ENCODE measurements at regions not wholly inside any gene's neighbourhood (a gene's known extent, or its start where the extent isn't known, plus 50 kb on each side); places are given as distances from the start of the nearest gene placed in this dataset.

- CTCF ChIA-PET = no interaction called here
- Histone ChIP-seq H3K4me3 (ENCODE audit: control extremely low read depth in 1 of 5, extremely low read depth in 1 of 5, insufficient read depth in 1 of 5, low read depth in 2 of 5, low read length in 4 of 5) (no peak overlapping the region), H3K4me2 (replicated peaks; ENCODE audit: low read depth, low read length, poor library complexity, severe bottlenecking) (no peak overlapping the region), H3K27me3 (replicated peaks in 1 of 4; ENCODE audit: control extremely low read depth in 1 of 4, control insufficient read depth in 3 of 4, insufficient read depth in 4 of 4, low read length in 3 of 4) (no peaks in the 10 kb centered on the region), H3K9me3 (ENCODE audit: control extremely low read depth in 1 of 3, control insufficient read depth in 2 of 3, insufficient read depth in 1 of 3, low read length in 2 of 3) (no peaks in the 10 kb centered on the region), H3K9ac (ENCODE audit: low read length) (no peak overlapping the region), H3K4me1 (ENCODE audit: control insufficient read depth in 2 of 2, insufficient read depth in 2 of 2, low read length in 2 of 2) (no peaks in the 10 kb centered on the region), H3K79me2 (ENCODE audit: control insufficient read depth, insufficient read depth, low read length) (no peaks in the 10 kb centered on the region), H3K27ac (ENCODE audit: low read length in 2 of 2) (no peak overlapping the region), H2AFZ (ENCODE audit: insufficient read depth, low read depth, low read length, poor library complexity, severe bottlenecking) (no peak overlapping the region), H3K36me3 (replicated peaks in 1 of 2; ENCODE audit: control extremely low read depth in 1 of 2, control insufficient read depth in 1 of 2, extremely low read depth in 1 of 2, insufficient read depth in 2 of 2, low read length in 1 of 2) (no peaks in the 10 kb centered on the region), H4K20me1 (ENCODE audit: control insufficient read depth, insufficient read depth, low read length, poor library complexity, severe bottlenecking) (no peaks in the 10 kb centered on the region)
- intact Hi-C loops (cut with micrococcal nuclease) = no loop called here
- no peak for ATAC-seq (ENCODE audit: low read depth)
- Mint-ChIP-seq H3K4me3 (no peak overlapping the region), H3K27me3 (no peaks in the 10 kb centered on the region), H3K4me1 (no peaks in the 10 kb centered on the region), H3K27ac (no peak overlapping the region), H3K9me3 (ENCODE audit: insufficient read depth) (no peaks in the 10 kb centered on the region)
- no peak for TF ChIP-seq EZH2 (IDR thresholded peaks at IDR 0.05; ENCODE audit: borderline replicate concordance, insufficient read depth, low read depth, low read length, poor library complexity, severe bottlenecking)
- no peak for TF ChIP-seq CTCF (IDR thresholded peaks at IDR 0.05)
- no peak for DNase-seq
- WGBS (ENCODE audit: insufficient coverage) = 60% methylated on average over 1 of the region's 3 CpGs
- POLR2A ChIA-PET = no interaction called here
Observed at GRCh38 chr4:104728380-104729122, 233.9 kb upstream of the CXXC4 start.

GRCh38 chr4:104732766-104733165 lies 238.1 kb upstream of the CXXC4 start:
- H3K9ac ChIP-seq (ENCODE audit: low read length) = no peak overlapping the region
- Mint-ChIP-seq H3K4me1 (peaks cover 3% of the 10 kb centered on the region), H3K27ac (no peak overlapping the region), H3K27me3 (no peaks in the 10 kb centered on the region), H3K4me3 (no peak overlapping the region), H3K9me3 (ENCODE audit: insufficient read depth) (no peaks in the 10 kb centered on the region)
- H3K4me3 ChIP-seq (ENCODE audit: control extremely low read depth in 1 of 5, extremely low read depth in 1 of 5, insufficient read depth in 1 of 5, low read depth in 2 of 5, low read length in 4 of 5) = no peak overlapping the region
- ChIA-PET CTCF (interaction anchor here (0.5 kb wide), 1 partner anchor 127 kb away, joined by 4 read pairs; no protein-coding TSS in a partner anchor), POLR2A (no interaction called here)
- no peaks in the 10 kb centered on the region for H3K9me3 ChIP-seq (ENCODE audit: control extremely low read depth in 1 of 3, control insufficient read depth in 2 of 3, insufficient read depth in 1 of 3, low read length in 2 of 3)
- no peaks in the 10 kb centered on the region for H3K27me3 ChIP-seq (replicated peaks in 1 of 4; ENCODE audit: control extremely low read depth in 1 of 4, control insufficient read depth in 3 of 4, insufficient read depth in 4 of 4, low read length in 3 of 4)
- TF ChIP-seq CTCF (IDR thresholded peaks at IDR 0.05) (no peak), EZH2 (IDR thresholded peaks at IDR 0.05; ENCODE audit: borderline replicate concordance, insufficient read depth, low read depth, low read length, poor library complexity, severe bottlenecking) (no peak)
- intact Hi-C loops (cut with micrococcal nuclease) = no loop called here
- no peak for ATAC-seq (ENCODE audit: low read depth)
- H3K27ac ChIP-seq (ENCODE audit: low read length in 2 of 2) = no peak overlapping the region
- DNase-seq = no peak
- no peaks in the 10 kb centered on the region for H3K36me3 ChIP-seq (replicated peaks in 1 of 2; ENCODE audit: control extremely low read depth in 1 of 2, control insufficient read depth in 1 of 2, extremely low read depth in 1 of 2, insufficient read depth in 2 of 2, low read length in 1 of 2)
- H2AFZ ChIP-seq (ENCODE audit: insufficient read depth, low read depth, low read length, poor library complexity, severe bottlenecking) = no peak overlapping the region
- no peaks in the 10 kb centered on the region for H4K20me1 ChIP-seq (ENCODE audit: control insufficient read depth, insufficient read depth, low read length, poor library complexity, severe bottlenecking)
- no peaks in the 10 kb centered on the region for H3K79me2 ChIP-seq (ENCODE audit: control insufficient read depth, insufficient read depth, low read length)
- no peak overlapping the region for H3K4me2 ChIP-seq (replicated peaks; ENCODE audit: low read depth, low read length, poor library complexity, severe bottlenecking)
- no peaks in the 10 kb centered on the region for H3K4me1 ChIP-seq (ENCODE audit: control insufficient read depth in 2 of 2, insufficient read depth in 2 of 2, low read length in 2 of 2)
